ENCODE measurements at regions not wholly inside any gene's neighbourhood (a gene's known extent, or its start where the extent isn't known, plus 50 kb on each side); places are given as distances from the start of the nearest gene placed in this dataset.

GRCh38 chr5:38709678-38710306 lies 136.0 kb upstream of the OSMR start:
- TF ChIP-seq POLR2A (IDR thresholded peaks at IDR 0.05; ENCODE audit: low read length), result no peak
- TF ChIP-seq GATA1 (IDR thresholded peaks at IDR 0.05; ENCODE audit: low read depth, low read length), result no peak

Measured in erythroblast (primary cell).